Stimulated activated CD4-positive, alpha-beta T cell treated with anti-CD3 and anti-CD28 coated beads, Interleukin-15, amount 100 ng/mL, for 24 hours (primary cell): ENCODE measurements at regions not wholly inside any gene's neighbourhood (a gene's known extent, or its start where the extent isn't known, plus 50 kb on each side); places are given as distances from the start of the nearest gene placed in this dataset.
A peak's percentile ranks its signal among the peaks of the same experiment; 100 is the strongest.

ENCODE experiments used
- DNase-seq: peaks from one replicate; pipeline ENCODE4 v3.0.0-alpha.2; 2020

DNA sequence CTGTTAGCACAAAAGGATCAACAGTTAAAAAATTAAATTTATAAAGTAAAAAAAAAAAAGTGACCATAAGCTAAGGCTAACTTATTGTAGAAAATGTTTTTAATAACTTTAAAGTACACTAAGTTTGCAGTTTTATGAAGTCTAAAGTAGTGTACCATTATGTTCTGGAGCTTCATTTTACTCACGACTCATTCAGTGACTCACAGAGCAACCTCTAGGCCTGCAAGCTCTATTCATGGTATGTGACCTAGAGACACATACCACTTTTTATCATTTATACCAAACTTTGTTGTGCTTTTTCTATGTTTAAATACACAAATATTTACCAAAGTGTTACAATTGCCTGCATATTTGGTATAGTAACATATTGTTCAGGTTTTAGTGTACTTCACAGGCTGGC, 1552.3 kb downstream of the OTOL1 start:
- DNase-seq, result no peak

- DNase-seq, result peak; percentile 32
These were observed 1560.4 kb downstream of the OTOL1 start for GRCh38 chr3:163056874-163057497.

- DNase-seq, result no peak
These were observed 1561.6 kb downstream of the OTOL1 start for GRCh38 chr3:163058031-163058854.

GRCh38 chr3:163071713-163072112, 1575.1 kb downstream of the OTOL1 start:
- no peak for DNase-seq
